ENCODE measurements at regions not wholly inside any gene's neighbourhood (a gene's known extent, or its start where the extent isn't known, plus 50 kb on each side); places are given as distances from the start of the nearest gene placed in this dataset.

DNA sequence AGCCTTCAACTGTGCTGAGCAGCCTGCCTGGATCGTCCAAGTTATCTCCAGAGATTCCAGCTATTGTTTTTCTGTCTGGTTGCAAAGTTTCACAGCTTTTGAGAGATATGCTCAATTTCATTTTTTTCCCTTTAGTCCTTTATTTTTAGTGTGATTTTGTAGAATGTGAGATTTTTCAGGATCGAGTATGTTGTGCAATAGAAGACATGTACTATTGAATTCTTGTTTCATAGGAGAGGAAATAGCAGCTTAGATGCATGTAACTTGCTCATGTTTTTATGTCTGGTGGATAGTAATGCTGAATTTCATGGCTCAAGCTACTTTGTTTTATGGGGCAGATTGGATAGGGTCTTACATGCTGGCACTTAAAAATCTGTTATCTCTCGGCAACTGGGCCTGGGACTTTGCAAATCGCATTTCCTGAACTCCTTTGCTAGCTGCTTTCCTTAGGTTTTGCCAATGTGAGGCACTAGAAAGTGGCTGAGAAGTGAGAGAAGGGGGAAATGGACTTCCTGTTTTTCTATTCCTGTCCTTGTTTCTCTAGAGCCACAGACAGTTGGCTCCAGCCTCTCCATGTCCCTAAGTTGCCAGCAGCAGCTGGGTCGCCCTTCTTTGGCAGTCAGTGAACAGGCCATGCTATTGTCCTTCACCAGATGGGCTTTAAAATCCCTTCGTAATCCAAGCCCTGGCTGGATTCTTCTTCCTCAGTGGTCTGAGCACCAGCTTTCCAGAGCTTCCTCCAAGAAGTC is 101.4 kb upstream of the PDE4B start:
- Histone ChIP-seq H3K9me3 (ENCODE audit: severe bottlenecking) (no peaks in the 10 kb centered on the region), H3K27ac (no peak overlapping the region), H3K27me3 (ENCODE audit: insufficient read depth, low read depth, severe bottlenecking) (no peaks in the 10 kb centered on the region), H3K36me3 (no peaks in the 10 kb centered on the region), H3K4me3 (ENCODE audit: low read depth, low read length) (no peak overlapping the region)
- TF ChIP-seq, protein P1, sequence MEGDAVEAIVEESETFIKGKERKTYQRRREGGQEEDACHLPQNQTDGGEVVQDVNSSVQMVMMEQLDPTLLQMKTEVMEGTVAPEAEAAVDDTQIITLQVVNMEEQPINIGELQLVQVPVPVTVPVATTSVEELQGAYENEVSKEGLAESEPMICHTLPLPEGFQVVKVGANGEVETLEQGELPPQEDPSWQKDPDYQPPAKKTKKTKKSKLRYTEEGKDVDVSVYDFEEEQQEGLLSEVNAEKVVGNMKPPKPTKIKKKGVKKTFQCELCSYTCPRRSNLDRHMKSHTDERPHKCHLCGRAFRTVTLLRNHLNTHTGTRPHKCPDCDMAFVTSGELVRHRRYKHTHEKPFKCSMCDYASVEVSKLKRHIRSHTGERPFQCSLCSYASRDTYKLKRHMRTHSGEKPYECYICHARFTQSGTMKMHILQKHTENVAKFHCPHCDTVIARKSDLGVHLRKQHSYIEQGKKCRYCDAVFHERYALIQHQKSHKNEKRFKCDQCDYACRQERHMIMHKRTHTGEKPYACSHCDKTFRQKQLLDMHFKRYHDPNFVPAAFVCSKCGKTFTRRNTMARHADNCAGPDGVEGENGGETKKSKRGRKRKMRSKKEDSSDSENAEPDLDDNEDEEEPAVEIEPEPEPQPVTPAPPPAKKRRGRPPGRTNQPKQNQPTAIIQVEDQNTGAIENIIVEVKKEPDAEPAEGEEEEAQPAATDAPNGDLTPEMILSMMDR (IDR thresholded peaks at IDR 0.05; ENCODE audit: low read depth, low read length) = no peak
- DNase-seq = peak; percentile 48

DNA sequence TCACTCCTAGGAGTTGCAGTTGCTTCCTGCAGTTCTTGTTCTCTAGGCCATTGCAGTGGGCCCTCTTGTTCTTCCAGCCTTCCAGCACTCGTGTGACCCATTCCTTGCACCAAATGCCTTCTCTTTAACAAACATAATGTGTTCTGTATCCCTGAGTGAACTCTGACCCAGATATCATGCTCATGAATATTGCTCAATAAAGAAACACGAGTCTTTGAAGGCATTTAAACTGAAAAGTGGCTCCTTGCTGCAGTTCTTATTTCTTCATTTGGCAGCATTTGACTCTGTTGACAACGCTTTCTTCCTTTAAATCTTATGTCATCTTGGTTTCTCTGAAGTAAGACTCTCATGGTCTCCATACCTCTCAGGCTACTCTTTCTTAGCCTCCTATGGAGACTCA is 100.7 kb upstream of the PDE4B start:
- no peak for DNase-seq
- TF ChIP-seq, protein P1 (IDR thresholded peaks at IDR 0.05; ENCODE audit: low read depth, low read length) = no peak
- H3K36me3 ChIP-seq = no peaks in the 10 kb centered on the region

DNA sequence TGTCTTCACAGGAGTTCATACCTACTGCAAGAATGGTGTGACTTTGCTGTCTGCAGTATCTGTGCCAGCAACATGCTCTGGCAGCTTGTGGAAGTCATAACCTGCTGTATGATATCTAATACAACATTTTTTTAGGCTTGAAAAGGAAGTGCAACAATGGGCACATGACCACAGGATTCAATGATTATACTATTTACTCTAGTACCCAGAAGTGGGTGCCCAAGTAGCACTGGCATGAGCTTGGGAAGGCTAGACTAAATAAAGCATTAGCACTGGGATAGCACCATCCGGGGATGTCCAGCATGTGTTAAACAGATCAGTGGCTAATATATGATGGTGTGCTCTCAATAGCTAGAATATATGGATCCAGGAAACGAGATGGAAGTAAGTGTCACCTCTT is 98.6 kb upstream of the PDE4B start:
- DNase-seq = no peak
- H3K9me3 ChIP-seq (ENCODE audit: severe bottlenecking) = no peaks in the 10 kb centered on the region
- TF ChIP-seq, protein P1 (IDR thresholded peaks at IDR 0.05; ENCODE audit: low read depth, low read length) = no peak
- no peak overlapping the region for H3K27ac ChIP-seq
- H3K36me3 ChIP-seq = no peaks in the 10 kb centered on the region
- H3K27me3 ChIP-seq (ENCODE audit: insufficient read depth, low read depth, severe bottlenecking) = no peaks in the 10 kb centered on the region
- no peak overlapping the region for H3K4me3 ChIP-seq (ENCODE audit: low read depth, low read length)

More for the DNA sequence above, 100.7 kb upstream of the PDE4B start:
- Histone ChIP-seq H3K4me3 (ENCODE audit: low read depth, low read length) (no peak overlapping the region), H3K9me3 (ENCODE audit: severe bottlenecking) (no peaks in the 10 kb centered on the region), H3K27ac (no peak overlapping the region), H3K27me3 (ENCODE audit: insufficient read depth, low read depth, severe bottlenecking) (no peaks in the 10 kb centered on the region)

DNA sequence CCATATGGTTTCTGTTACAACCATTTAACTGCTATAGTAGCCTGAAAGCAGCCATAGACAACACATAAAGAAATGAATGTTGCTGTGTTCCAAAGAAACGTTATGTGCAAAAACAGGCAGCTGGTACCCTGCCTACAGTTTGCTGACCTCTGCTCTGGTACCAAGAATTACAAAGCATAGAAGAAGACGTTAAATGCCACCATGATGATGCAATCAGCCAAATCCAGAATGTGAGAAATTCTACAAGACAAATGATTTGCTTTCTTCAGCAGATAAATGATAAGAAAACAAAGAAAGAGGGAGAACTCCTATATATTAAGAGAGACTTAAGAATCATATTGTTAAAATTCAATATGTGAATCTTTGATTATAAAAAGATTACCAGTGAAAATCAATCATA is 97.8 kb upstream of the PDE4B start:
- DNase-seq = no peak
- Histone ChIP-seq H3K9me3 (ENCODE audit: severe bottlenecking) (no peaks in the 10 kb centered on the region), H3K4me3 (ENCODE audit: low read depth, low read length) (no peak overlapping the region), H3K27me3 (ENCODE audit: insufficient read depth, low read depth, severe bottlenecking) (no peaks in the 10 kb centered on the region), H3K36me3 (no peaks in the 10 kb centered on the region), H3K27ac (no peak overlapping the region)
- TF ChIP-seq, protein P1 (IDR thresholded peaks at IDR 0.05; ENCODE audit: low read depth, low read length) = no peak

DNA sequence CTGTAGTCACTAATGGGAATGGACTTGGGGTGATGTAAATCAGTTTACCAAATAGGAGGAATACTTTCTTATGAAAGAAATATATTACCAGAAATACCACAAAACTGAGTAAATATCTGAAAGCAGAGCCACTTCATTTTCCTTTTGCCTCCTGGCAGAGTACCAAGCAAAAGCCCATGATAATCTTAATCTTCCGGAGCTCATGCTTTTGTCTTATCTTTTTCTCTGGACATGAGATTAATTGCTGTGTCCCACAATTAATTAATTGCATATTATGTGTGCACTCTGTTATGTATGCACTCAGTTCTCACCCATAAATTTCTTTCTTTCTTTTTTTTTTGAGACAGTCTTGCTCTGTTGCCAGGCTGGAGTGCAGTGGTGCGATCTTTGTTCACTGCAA is 94.1 kb upstream of the PDE4B start:
- Histone ChIP-seq H3K27ac (no peak overlapping the region), H3K27me3 (ENCODE audit: insufficient read depth, low read depth, severe bottlenecking) (no peaks in the 10 kb centered on the region), H3K36me3 (no peaks in the 10 kb centered on the region), H3K4me3 (ENCODE audit: low read depth, low read length) (no peak overlapping the region), H3K9me3 (ENCODE audit: severe bottlenecking) (no peaks in the 10 kb centered on the region)
- TF ChIP-seq, protein P1 (IDR thresholded peaks at IDR 0.05; ENCODE audit: low read depth, low read length) = no peak
- DNase-seq = no peak

DNA sequence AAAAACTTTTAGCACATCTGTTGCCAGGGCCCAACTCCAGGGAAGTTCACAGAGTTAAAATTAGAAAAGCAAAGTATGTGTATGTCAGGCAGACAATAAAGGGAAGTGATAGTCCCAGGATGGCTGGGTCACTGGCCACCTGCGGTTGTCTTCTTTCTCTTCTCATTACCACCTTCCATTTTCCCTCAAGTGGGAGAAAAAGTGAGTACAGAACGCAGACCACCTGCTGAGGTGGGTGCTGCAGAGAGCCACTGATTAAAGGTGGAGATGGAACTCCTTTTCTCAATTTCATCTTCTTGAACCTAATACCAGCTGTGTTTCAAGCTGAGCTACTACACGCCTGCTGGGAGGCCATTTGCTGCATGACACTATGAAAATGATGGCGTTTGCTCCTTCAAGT is 88.8 kb upstream of the PDE4B start:
- DNase-seq = no peak
- H3K27ac ChIP-seq = no peak overlapping the region
- TF ChIP-seq, protein P1 (IDR thresholded peaks at IDR 0.05; ENCODE audit: low read depth, low read length) = no peak
- no peaks in the 10 kb centered on the region for H3K36me3 ChIP-seq
- no peak overlapping the region for H3K4me3 ChIP-seq (ENCODE audit: low read depth, low read length)
- H3K27me3 ChIP-seq (ENCODE audit: insufficient read depth, low read depth, severe bottlenecking) = no peaks in the 10 kb centered on the region
- no peaks in the 10 kb centered on the region for H3K9me3 ChIP-seq (ENCODE audit: severe bottlenecking)

All from WERI-Rb-1 (cell line).